Loucy (cell line): ENCODE measurements at regions not wholly inside any gene's neighbourhood (a gene's known extent, or its start where the extent isn't known, plus 50 kb on each side); places are given as distances from the start of the nearest gene placed in this dataset.
A peak's percentile ranks its signal among the peaks of the same experiment; 100 is the strongest.

Source experiments
- H2AFZ ChIP-seq: fragments of 200-600 bp; sonication (generic); 2 replicates; pipeline ENCODE4 v1.6.0; 2016; ENCODE audit warnings: antibody characterized with exemption, mild to moderate bottlenecking, low read length, moderate library complexity
- H3F3A ChIP-seq: fragments of 200-600 bp; 2 replicates; pipeline ENCODE4 v1.6.0; 2016; ENCODE audit warnings: antibody characterized with exemption, low read depth, mild to moderate bottlenecking
- H3K27me3 ChIP-seq: fragments of 200-600 bp; sonication (generic); 2 replicates; pipeline ENCODE4 v1.6.1; 2014; ENCODE audit warnings: low read length, mild to moderate bottlenecking; ENCODE audit not compliant: insufficient read depth, poor library complexity, severe bottlenecking
- H3K36me3 ChIP-seq: fragments of 200-600 bp; sonication (generic); 2 replicates; pipeline ENCODE4 v1.6.1; 2016; ENCODE audit warnings: low read length; ENCODE audit not compliant: insufficient read depth
- H3K4me1 ChIP-seq: fragments of 200-600 bp; sonication (generic); 2 replicates; pipeline ENCODE4 v1.5.1; 2014; ENCODE audit warnings: low read length, mild to moderate bottlenecking; ENCODE audit not compliant: insufficient read depth, poor library complexity, severe bottlenecking
- H3K4me2 ChIP-seq: fragments of 200-600 bp; sonication (generic); 2 replicates; pipeline ENCODE4 v1.6.0; 2014; ENCODE audit warnings: antibody characterized with exemption, low read length, low read depth, mild to moderate bottlenecking; ENCODE audit not compliant: poor library complexity, severe bottlenecking
- H3K4me3 ChIP-seq: fragments of 200-600 bp; sonication (generic); 2 replicates; pipeline ENCODE4 v1.5.1; 2014; ENCODE audit warnings: low read length, mild to moderate bottlenecking, mixed read lengths; ENCODE audit not compliant: poor library complexity, severe bottlenecking
- H3K79me2 ChIP-seq: fragments of 200-600 bp; sonication (generic); 2 replicates; pipeline ENCODE4 v1.6.1; 2014; ENCODE audit warnings: low read length; ENCODE audit not compliant: insufficient read depth
- H3K9ac ChIP-seq: fragments of 200-600 bp; sonication (generic); 2 replicates; pipeline ENCODE4 v1.6.0; 2014; ENCODE audit warnings: mild to moderate bottlenecking, low read depth, low read length, moderate library complexity; ENCODE audit not compliant: poor library complexity, severe bottlenecking
- H3K9me2 ChIP-seq: fragments of 200-600 bp; sonication (generic); replicated peaks from 2 replicates; pipeline ENCODE4 v1.6.1; 2016; ENCODE audit warnings: low read depth, low read length, mixed read lengths
- H3K9me3 ChIP-seq: fragments of 200-600 bp; sonication (generic); 2 replicates; pipeline ENCODE4 v1.6.1; 2014; ENCODE audit warnings: mild to moderate bottlenecking, antibody characterized with exemption, low read length, low read depth; ENCODE audit not compliant: insufficient read depth
- H4K20me1 ChIP-seq: fragments of 200-600 bp; sonication (generic); 2 replicates; pipeline ENCODE4 v1.6.0; 2014; ENCODE audit warnings: antibody characterized with exemption, low read length, mild to moderate bottlenecking; ENCODE audit not compliant: insufficient read depth, poor library complexity, severe bottlenecking
- CTCF ChIP-seq: fragments of 200-600 bp; sonication (generic); conservative IDR thresholded peaks from 2 replicates; pipeline ENCODE4 v1.5.1; 2014; ENCODE audit warnings: mild to moderate bottlenecking, antibody characterized with exemption, low read length
- EZH2phosphoT487 ChIP-seq: fragments of 200-600 bp; IDR thresholded peaks from 2 replicates; pipeline ENCODE4 v1.6.1; 2018; ENCODE audit warnings: antibody characterized with exemption, mild to moderate bottlenecking, moderate library complexity, borderline replicate concordance

GRCh38 chr16:65689726-65690125, 567.9 kb upstream of the CDH11 start:
- no peak overlapping the region for H3K4me3 ChIP-seq
- H4K20me1 ChIP-seq = no peaks in the 10 kb centered on the region
- no peak overlapping the region for H2AFZ ChIP-seq
- no peak overlapping the region for H3K9ac ChIP-seq
- H3K9me2 ChIP-seq = no peaks in the 10 kb centered on the region
- H3F3A ChIP-seq = no peaks in the 10 kb centered on the region
- H3K27me3 ChIP-seq = no peaks in the 10 kb centered on the region
- no peaks in the 10 kb centered on the region for H3K79me2 ChIP-seq
- H3K4me1 ChIP-seq = no peaks in the 10 kb centered on the region
- no peaks in the 10 kb centered on the region for H3K36me3 ChIP-seq
- TF ChIP-seq CTCF (no peak), EZH2phosphoT487 (no peak)
- H3K9me3 ChIP-seq = no peaks in the 10 kb centered on the region
- H3K4me2 ChIP-seq = no peak overlapping the region

GRCh38 chr16:65688301-65688700, 566.4 kb upstream of the CDH11 start:
- Histone ChIP-seq H3K4me2 (no peak overlapping the region), H3K27me3 (no peaks in the 10 kb centered on the region), H3K36me3 (no peaks in the 10 kb centered on the region), H3K9me3 (no peaks in the 10 kb centered on the region), H2AFZ (no peak overlapping the region), H3K4me3 (no peak overlapping the region), H3K4me1 (no peaks in the 10 kb centered on the region), H3K79me2 (no peaks in the 10 kb centered on the region), H3K9me2 (no peaks in the 10 kb centered on the region), H4K20me1 (no peaks in the 10 kb centered on the region), H3K9ac (no peak overlapping the region), H3F3A (no peaks in the 10 kb centered on the region)
- TF ChIP-seq EZH2phosphoT487 (no peak), CTCF (no peak)

DNA sequence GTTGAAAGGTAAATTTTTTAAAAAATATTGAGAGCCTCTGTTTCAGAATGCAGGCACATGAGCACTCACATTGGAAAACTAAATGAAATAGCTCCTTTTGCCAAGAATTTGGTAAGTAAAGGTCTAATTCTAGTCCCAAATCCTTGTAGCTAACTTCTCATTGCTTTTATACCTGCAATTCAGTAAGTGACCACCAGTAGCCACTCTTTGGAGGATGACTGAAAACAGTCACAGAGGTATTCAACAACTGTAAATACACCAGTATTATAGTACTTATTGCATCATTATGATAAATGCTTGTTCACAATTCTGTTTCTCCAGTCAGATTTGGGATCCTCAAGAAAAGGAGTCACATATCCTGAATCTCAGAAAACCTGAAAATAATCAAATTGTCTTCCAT, 562.4 kb upstream of the CDH11 start:
- no peak overlapping the region for H3K4me2 ChIP-seq
- TF ChIP-seq EZH2phosphoT487 (no peak), CTCF (peak; percentile 29; the same call in 1 of the 2 replicates)

More for the DNA sequence above, 562.4 kb upstream of the CDH11 start:
- H3K9me3 ChIP-seq = no peaks in the 10 kb centered on the region
- no peak overlapping the region for H3K4me3 ChIP-seq
- H3F3A ChIP-seq = no peaks in the 10 kb centered on the region
- no peak overlapping the region for H2AFZ ChIP-seq
- H4K20me1 ChIP-seq = no peaks in the 10 kb centered on the region
- H3K79me2 ChIP-seq = no peaks in the 10 kb centered on the region
- no peaks in the 10 kb centered on the region for H3K9me2 ChIP-seq
- H3K36me3 ChIP-seq = no peaks in the 10 kb centered on the region
- H3K9ac ChIP-seq = no peak overlapping the region
- H3K4me1 ChIP-seq = no peaks in the 10 kb centered on the region
- no peaks in the 10 kb centered on the region for H3K27me3 ChIP-seq
